ENCODE measurements at regions not wholly inside any gene's neighbourhood (a gene's known extent, or its start where the extent isn't known, plus 50 kb on each side); places are given as distances from the start of the nearest gene placed in this dataset.

- Histone ChIP-seq H3K27ac (peak overlapping the region in 8 of 12 donors; percentile 16 to 65 (median 51)), H3K9me3 (no peaks in the 10 kb centered on the region), H3K36me3 (no peaks in the 10 kb centered on the region), H3K4me3 (no peak overlapping the region), H3K27me3 (no peaks in the 10 kb centered on the region), H3K4me1 (peaks cover 0 to 21% (median 4%) of the 10 kb centered on the region in 12 donors)
- TF ChIP-seq POLR2A (IDR thresholded peaks at IDR 0.05): no peak
- TF ChIP-seq CTCF (IDR thresholded peaks at IDR 0.05): no peak
- intact Hi-C loops (cut with DNase I): no loop called here
- ATAC-seq (peak; percentile 91 to 99 (median 94)), DNase-seq (peak in 3 of 5 donors; percentile 35 to 66 (median 46))
- WGBS, 4 donors: 27 to 45% (median 36%) methylated on average over 2 of the region's 2 CpGs
These were observed 227.0 kb downstream of the ZNF608 start for GRCh38 chr5:124519396-124519795.

GRCh38 chr5:124516567-124516966 is 229.9 kb downstream of the ZNF608 start:
- Histone ChIP-seq H3K27me3 (no peaks in the 10 kb centered on the region), H3K27ac (no peak overlapping the region), H3K4me1 (peaks cover 0 to 30% (median 6%) of the 10 kb centered on the region in 12 donors), H3K9me3 (no peaks in the 10 kb centered on the region), H3K36me3 (no peaks in the 10 kb centered on the region), H3K4me3 (no peak overlapping the region)
- ATAC-seq (no peak), DNase-seq (no peak)
- intact Hi-C loops (cut with DNase I): no loop called here
- TF ChIP-seq CTCF (IDR thresholded peaks at IDR 0.05): no peak
- TF ChIP-seq POLR2A (IDR thresholded peaks at IDR 0.05): no peak
- WGBS, 4 donors: 86 to 88% (median 87%) methylated on average over 2 of the region's 2 CpGs

- ATAC-seq: no peak
- H3K36me3 ChIP-seq: no peaks in the 10 kb centered on the region
- no peaks in the 10 kb centered on the region for H3K27me3 ChIP-seq
- WGBS, 4 donors: 67 to 75% (median 73%) methylated on average over 3 of the region's 3 CpGs
- H3K4me1 ChIP-seq: peaks cover 0 to 30% (median 6%) of the 10 kb centered on the region in 12 donors
- no peaks in the 10 kb centered on the region for H3K9me3 ChIP-seq
- DNase-seq: no peak
- H3K27ac ChIP-seq: no peak overlapping the region
- H3K4me3 ChIP-seq: no peak overlapping the region
- TF ChIP-seq POLR2A (IDR thresholded peaks at IDR 0.05): no peak
- TF ChIP-seq CTCF (IDR thresholded peaks at IDR 0.05): no peak
- intact Hi-C loops (cut with DNase I): no loop called here
These were observed 230.8 kb downstream of the ZNF608 start for GRCh38 chr5:124515497-124516245.

- Histone ChIP-seq H3K36me3 (no peaks in the 10 kb centered on the region), H3K27ac (no peak overlapping the region), H3K4me3 (no peak overlapping the region), H3K27me3 (no peaks in the 10 kb centered on the region), H3K9me3 (no peaks in the 10 kb centered on the region), H3K4me1 (peaks cover 0 to 28% (median 5%) of the 10 kb centered on the region in 12 donors)
- intact Hi-C loops (cut with DNase I): no loop called here
- no peak for ATAC-seq
- no peak for DNase-seq
- no peak for TF ChIP-seq POLR2A (IDR thresholded peaks at IDR 0.05)
- TF ChIP-seq CTCF (IDR thresholded peaks at IDR 0.05): no peak
- 96 to 98% (median 96%) methylated on average over 3 of the region's 3 CpGs for WGBS, 4 donors
These were observed 231.5 kb downstream of the ZNF608 start for GRCh38 chr5:124514956-124515355.
